ENCODE measurements at regions not wholly inside any gene's neighbourhood (a gene's known extent, or its start where the extent isn't known, plus 50 kb on each side); places are given as distances from the start of the nearest gene placed in this dataset.
"Not testable (repeated sequence)": the region's sequence is repeated elsewhere in the genome, so short reads cannot be mapped to it uniquely, and the experiment has no call there.

DNA sequence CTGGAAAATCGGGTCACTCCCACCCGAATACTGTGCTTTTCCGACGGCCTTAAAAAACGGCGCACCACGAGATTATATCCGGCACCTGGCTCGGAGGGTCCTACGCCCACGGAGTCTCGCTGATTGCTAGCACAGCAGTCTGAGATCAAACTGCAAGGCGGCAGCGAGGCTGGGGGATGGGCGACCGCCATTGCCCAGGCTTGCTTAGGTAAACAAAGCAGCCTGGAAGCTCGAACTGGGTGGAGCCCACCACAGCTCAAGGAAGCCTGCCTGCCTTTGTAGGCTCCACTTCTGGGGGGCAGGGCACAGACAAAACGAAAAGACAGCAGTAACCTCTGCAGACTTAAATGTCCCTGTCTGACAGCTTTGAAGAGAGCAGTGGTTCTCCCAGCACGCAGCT lies 132.5 kb upstream of the TLE4 start:
- DNase-seq (ENCODE audit: extremely low read depth in 1 of 11, low read depth in 9 of 11, low spot score in 4 of 11), result not testable (repeated sequence)

DNA sequence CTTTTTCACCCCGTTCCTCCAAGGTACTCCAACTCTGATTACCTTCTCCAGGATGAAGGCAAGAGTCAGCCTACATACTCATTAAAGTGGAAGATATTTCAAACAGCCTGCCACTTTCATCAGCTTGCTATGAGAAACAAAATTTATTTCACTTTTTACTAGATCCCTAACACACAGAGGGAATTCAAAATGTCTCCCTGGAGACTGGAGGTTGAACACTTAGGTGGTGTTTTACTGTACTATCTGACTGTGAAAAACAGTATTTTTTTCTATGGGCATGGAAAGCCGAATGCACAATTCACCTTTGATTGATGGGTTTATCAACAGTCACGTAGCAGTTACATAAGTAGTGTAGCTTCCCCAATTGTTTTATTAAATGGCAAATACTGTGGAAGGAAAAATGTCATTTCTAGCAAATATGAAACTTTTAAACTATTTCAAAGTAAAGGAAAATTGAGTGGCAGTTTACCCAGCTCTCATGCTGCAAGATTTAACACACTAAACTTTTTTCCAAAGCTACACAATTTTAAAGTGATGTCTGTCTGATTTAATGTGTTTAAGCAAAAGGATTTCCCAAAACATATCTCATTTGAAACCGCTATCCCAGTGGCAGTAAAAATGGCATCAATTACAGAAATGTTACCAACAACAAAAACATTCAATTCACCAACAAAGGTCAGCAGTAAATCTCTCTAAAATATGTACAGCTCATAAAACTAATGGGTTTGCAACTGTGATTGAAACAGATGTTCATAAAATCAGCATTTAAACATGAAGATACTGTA lies 125.0 kb upstream of the TLE4 start:
- no peak for DNase-seq (ENCODE audit: extremely low read depth in 1 of 11, low read depth in 9 of 11, low spot score in 4 of 11)

DNA sequence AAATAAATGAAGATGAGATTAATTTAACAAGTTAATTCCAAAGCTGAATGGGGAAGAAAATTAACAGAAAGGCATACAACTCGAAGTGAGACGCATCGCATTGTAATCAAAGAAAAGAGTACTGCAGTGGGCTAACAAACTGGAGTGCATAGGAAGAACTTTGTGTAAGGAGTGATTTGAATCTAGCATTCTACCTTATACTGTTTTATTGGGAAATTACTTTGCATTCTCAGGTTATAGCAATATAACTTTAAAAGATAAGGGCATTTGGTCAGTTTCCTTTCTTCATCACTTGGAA lies 124.5 kb upstream of the TLE4 start:
- DNase-seq (ENCODE audit: extremely low read depth in 1 of 11, low read depth in 9 of 11, low spot score in 4 of 11), result no peak

DNA sequence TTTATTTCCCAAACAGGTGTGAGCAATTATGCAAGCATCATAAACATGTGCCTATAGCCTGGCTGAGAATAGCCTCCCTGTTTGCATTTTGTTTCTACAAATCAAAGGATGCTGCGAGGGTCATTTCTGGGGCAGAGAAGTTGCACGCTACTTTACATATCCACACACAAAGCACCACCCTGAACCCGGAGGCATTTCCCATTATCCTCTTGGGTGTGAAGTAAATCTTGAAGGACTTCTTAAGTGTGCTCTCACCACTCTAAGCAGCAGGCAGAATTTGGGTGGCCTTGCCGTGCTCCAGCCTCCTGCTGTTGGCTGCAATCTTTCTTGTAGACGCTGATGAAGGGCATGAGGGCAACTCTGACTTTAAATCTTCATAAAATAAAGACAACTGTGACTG lies 124.0 kb upstream of the TLE4 start:
- peak in 8 of 11 donors; percentile 17 to 50 (median 36) for DNase-seq (ENCODE audit: extremely low read depth in 1 of 11, low read depth in 9 of 11, low spot score in 4 of 11)

DNA sequence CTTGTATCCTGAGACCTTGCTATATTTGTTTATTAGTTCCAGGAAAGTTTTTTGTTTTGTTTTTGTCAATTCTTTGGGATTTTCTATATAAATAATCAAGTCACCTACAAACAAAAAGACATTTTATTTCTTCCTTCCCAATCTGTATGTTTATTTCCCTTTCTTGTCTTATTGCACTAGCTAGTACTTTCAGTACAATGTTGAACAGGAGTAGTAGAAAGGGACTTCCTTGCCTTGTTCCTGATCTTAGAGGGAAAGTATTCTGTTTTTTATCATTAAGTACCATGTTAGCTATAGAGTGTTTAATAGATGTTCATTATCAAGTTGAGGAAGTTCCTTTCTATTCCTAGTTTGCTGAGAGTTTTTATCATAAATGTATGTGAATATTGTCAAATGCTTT lies 119.5 kb upstream of the TLE4 start:
- DNase-seq (ENCODE audit: extremely low read depth in 1 of 11, low read depth in 9 of 11, low spot score in 4 of 11), result no peak

DNA sequence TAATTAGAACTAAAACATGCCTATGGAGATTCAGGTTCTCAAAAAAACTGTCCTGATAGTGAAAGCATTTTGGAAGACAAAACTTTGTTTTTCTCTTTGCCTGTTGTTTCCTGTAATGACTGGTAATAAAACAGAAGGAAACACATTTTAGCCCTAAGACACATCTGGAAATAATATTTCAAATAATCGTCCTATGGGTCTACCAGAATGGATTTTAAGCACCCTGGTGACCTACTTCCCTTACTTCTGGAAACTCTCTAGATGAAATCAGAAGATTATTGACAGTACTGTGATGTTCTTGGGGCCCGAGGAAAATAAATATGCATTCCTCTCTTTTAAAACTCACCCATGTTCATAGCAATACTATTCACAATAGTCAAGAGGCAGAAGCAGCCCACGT lies 110.1 kb upstream of the TLE4 start:
- no peak for DNase-seq (ENCODE audit: extremely low read depth in 1 of 11, low read depth in 9 of 11, low spot score in 4 of 11)

DNA sequence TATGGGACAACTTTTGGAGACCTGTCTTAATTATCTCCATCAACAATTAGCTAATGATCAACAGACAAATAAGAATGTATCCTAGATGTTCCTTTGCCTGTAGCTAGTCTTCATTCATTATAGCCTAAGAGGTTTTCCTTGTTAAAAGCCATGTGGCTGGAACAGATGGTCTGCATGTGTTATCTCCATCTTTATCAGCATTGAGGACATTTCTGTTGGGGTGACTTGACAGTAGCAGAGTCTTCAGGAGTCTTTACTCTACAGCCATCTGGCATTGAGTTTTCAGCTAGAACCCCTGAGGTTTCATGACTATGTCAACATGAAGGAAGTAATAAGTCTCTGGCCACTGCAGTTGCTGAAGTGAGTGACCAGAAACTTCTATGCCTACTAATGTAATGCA lies 106.6 kb upstream of the TLE4 start:
- no peak for DNase-seq (ENCODE audit: extremely low read depth in 1 of 11, low read depth in 9 of 11, low spot score in 4 of 11)

DNA sequence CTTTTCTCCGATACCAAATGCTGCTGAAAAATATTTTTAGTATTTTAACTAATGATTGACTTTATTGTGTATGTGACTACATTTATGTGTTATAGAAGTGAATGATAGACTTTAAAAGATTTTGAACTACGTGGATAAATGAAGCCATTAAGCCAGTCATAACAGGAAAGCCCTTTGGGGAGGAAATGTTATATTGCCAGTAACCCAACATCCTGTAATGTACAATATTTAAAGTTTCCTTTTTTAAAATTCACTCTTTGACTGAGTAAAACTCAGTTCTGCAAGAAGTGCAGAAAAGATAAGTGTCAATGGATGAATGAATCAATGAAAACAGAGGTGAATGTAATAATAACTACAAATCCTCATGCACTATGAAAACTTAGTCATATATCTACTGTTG lies 102.6 kb upstream of the TLE4 start:
- no peak for DNase-seq (ENCODE audit: extremely low read depth in 1 of 11, low read depth in 9 of 11, low spot score in 4 of 11)

DNA sequence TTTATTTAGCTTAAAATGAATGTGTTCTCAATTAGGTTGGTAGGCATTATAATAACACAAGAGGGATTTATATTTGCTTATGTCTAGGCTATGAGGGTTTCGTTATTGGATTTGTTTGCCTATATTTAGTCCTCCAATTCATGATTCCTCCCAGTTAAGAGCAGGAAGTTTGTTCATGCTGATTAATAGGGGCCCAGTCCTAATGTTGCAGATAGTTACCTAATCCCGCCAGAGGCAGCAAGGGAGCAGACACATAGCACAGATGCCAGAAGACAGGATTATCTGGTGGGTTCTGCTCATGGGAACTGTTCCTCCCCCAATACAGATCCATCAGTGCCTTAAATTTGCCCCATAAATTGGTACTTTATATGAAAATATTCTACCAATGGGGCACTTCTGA lies 100.8 kb upstream of the TLE4 start:
- no peak for DNase-seq (ENCODE audit: extremely low read depth in 1 of 11, low read depth in 9 of 11, low spot score in 4 of 11)

DNA sequence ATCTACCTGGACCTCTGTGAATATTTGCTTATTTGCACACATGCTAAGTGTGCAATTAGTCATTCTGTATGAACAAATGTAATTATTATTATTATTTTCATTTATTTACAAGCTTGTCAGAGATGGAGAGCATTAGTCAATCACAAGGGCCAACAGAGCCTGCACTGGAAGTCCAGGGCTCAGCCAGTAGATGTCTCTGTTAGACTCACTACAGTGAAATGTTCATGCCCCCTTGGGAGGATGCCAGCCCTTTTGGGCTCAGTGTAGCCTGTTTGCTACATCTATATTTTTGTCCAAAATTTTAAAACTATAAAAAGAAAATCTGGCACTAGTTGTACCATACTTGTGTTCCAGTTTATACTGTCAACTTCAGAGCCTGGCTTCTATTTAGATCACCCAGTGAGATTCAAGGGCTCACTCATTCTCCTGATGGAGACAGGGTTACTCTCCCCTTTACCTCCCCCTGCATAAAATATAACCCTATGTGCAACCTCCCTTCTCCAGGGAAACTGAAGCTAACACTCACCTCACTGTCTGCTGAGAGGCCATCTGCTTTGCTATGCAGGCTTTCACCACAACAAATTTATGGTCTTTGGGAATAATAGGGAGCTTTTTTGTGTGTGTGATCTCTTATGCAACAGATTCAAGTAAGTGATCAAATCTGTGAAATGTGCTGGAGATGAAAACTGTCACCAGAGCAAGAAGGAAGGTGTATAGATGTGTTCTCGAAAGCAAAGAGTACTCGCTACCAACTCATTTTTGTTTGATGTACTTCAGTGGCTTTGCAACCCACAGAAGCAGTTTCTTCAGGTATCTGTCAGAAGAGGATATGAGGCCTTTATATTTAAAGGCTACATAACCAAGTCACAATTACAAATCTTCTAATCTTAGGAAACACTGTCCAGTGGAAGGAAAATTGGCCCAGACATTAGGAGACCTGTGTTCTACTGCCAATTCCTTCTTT lies 99.9 kb upstream of the TLE4 start:
- no peak for DNase-seq (ENCODE audit: extremely low read depth in 1 of 11, low read depth in 9 of 11, low spot score in 4 of 11)

DNA sequence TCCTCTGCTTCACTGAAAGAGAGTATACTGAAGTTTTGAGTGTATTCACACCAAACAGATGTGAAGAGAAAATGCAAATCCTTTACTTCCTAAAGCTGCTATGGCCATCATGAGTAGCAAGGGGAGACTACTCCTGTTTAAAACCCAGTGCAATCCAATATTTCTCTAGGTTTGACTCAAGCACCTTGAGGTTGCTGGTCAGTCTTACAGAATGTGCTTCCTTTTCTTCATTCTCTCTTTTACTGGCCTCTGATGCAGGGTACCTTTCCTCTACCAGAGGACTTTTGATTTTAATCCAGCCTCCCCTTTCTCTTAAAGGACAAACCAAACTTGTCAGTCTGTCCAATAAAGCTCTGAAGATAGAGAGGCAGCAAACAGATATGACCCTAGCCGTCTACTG lies 98.1 kb upstream of the TLE4 start:
- no peak for DNase-seq (ENCODE audit: extremely low read depth in 1 of 11, low read depth in 9 of 11, low spot score in 4 of 11)

DNA sequence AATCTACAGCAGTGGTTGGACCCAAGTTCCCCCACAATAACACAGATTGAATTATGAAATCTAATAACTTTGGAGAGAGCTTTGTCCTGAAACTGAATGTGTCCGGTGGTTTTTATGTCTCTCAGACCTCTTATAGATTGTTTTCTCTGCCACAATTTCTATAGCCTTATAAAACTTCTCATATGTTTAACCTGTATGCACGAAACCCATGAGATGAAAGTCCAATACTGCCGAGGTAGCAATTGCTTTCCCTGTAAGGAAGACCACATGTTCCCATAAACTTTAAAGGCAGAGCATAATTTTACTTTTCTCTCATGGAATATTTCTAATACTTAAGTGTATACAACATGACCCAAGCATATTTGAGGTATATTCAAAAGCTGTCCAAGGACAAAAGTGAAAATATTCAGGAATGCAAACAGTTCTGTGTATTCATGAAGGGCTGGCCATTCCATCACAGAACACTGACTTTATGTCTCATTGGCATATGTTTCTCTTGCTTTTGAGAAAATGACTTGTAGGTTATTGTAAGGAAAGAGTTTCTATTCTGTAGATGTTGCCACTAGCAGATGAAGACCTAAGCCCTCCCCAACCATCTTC lies 94.4 kb upstream of the TLE4 start:
- DNase-seq (ENCODE audit: extremely low read depth in 1 of 11, low read depth in 9 of 11, low spot score in 4 of 11), result no peak

DNA sequence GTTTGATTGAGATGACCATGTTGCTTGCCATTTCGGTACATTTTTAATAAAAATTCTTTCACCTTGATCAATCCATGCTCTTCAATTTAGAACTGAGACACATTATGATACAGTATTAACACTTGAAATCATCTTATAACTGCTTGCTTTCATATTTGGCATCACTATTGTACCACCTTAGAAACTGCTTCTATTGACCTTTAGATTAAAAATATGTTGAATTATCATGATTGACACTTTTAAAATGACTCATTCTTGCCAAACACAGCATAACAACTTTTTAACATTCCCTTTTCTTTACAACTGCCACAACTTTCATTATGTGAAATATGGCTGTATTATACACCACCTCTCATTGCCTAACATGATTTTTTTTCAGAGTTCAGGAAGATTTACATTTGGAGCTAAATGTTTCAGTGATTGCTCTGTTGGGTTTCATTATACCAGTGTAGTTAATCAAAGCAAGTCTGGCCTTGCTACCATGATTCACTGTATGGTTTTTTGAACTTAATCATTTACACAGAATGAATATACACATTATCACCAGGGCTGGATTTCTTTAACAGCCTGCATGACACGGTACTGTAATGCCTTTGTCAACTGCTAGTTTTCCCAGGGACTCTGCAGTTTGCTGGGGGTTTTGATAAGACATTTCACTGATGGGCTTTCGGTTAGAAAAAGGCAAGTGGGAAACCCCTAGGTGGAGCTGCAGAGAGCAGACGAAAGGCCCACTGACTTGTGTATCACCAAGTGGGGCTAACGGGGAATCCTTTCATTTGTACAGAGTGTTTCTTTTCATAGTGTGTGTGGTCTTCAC lies 93.6 kb upstream of the TLE4 start:
- peak in 5 of 11 donors; percentile 9 to 34 (median 26) for DNase-seq (ENCODE audit: extremely low read depth in 1 of 11, low read depth in 9 of 11, low spot score in 4 of 11)

DNA sequence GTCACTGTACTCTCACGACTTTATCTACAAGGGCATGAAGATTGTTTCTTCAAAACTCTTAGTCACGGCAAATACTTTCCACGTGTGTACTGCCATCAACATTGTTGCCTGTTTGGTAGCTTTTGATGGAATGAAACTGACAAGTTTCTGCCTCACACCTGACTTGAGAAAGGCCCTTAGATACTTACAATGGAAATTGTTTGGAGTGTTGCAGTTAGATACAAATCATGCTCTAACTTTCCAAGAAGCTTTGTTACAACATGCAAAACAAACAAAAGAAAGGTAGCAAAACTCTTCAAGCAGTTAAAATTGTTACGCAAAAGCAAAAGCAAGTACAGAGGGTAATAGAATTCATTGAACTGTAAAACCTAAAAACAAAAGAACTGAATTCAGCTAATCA lies 91.1 kb upstream of the TLE4 start:
- DNase-seq (ENCODE audit: extremely low read depth in 1 of 11, low read depth in 9 of 11, low spot score in 4 of 11), result no peak

DNA sequence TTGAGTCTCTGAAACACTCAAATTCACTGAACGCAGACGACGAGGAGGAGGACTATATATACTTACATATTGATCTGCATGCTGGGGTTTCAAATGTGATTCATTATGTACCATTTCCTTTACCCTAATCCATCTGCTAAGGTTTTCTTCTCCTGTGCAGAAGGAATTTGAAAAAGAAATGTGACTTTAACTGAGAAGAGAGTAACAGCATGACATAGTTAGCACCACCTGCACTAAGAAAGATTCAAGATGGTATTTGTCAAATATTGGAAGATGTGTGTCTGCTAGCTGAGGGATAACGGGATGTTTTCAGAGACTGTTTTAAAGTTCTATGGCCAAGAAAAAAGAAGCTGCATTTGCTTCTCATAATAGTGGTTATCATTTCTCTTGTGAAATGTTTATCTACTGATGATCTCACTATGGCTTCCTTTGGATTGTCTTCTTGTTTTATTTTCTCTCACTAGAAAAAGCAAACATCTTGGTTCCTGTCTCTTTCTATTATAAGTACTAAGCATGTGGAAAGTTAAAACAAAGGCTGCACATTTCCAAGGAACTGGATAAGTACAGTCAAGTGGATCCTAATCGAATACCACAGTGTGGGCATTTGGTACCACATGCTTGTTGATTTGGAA lies 89.8 kb upstream of the TLE4 start:
- no peak for DNase-seq (ENCODE audit: extremely low read depth in 1 of 11, low read depth in 9 of 11, low spot score in 4 of 11)

DNA sequence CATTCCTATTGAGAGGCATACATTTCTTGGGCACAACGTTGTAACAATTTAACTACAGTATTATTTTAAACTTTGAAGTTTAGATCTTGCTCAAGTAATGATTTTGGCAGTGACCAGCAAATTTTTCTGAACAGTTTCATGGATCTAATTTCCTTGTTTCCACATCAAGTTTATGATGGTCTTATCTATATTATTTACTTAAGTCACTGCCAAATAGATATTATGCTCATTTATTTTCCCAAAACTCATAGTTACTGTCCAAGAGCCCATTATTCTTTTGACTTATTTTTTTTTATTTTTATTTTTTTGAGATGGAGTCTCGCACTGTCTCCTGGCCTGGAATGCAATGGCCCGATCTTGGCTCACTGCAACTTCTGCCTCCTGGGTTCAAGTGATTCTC lies 86.5 kb upstream of the TLE4 start:
- no peak for DNase-seq (ENCODE audit: extremely low read depth in 1 of 11, low read depth in 9 of 11, low spot score in 4 of 11)

DNA sequence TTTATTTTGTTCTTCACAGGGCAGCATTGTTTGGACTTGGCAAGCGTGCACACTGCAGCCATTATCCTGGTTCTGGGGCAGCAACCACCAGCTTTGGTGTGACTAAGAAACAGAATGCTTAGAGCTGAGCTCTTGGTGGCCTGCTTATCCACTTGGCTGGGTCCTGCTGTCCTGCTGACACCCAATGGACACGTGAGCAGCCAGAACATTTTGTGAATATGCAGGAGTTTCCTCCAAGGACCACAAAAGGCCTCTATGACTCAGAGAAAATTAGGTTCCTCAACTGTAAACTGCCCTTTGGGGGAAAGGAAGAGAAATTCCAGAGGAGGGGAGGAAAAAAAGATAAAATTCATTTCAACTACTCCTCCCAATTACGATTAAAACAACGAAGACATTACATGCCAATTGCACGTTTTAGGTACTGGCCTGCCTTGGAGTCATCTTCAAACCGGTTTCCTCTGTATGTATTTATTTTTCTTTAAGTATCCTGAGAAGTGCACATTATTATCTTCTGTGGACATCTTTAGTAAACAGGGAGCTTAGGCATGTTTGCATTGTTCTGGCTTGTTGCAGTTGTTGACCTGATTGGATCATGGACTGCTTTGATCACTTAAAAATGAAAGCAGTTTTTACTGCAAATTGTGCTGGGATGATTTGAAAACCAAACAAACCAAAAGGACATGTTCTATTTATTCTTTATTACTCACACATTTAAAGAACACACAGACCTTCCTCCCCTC lies 82.3 kb upstream of the TLE4 start:
- DNase-seq (ENCODE audit: extremely low read depth in 1 of 11, low read depth in 9 of 11, low spot score in 4 of 11), result no peak

DNA sequence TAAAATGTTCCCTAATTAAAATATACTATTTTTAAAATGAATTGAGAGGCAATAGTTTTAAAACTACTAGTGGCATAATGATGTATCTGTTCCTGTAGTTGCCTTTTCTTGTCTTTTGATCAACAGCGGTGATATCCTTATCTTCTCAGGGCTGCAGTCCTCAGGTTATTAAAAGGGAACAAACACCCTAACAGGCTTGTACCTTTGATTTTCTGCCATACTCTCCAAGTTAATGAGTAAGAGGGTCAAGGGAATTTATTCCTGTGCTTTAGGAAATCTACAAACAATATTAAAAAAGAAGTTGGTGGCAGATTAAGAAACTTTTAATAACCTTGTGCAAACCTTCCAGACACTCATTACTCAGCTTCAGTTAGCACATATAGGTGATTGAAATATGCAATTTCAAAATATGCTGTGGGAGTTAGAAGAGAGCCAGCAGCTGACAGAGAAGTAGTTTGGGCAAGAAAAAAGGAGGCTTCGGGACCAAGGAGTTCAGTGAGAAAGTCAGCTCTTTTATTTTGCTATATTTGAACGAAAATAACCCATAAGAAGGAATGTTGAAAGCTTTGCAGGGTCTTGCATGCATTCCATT lies 81.0 kb upstream of the TLE4 start:
- DNase-seq (ENCODE audit: extremely low read depth in 1 of 11, low read depth in 9 of 11, low spot score in 4 of 11), result no peak
